Gastroesophageal sphincter (tissue), 4 donors: ENCODE measurements at regions not wholly inside any gene's neighbourhood (a gene's known extent, or its start where the extent isn't known, plus 50 kb on each side); places are given as distances from the start of the nearest gene placed in this dataset.

Experiments
- ATAC-seq: fragments of 150-250 bp; one replicate; pipeline ENCODE4 v1.9.1; 2016; ENCODE audit warnings: mild to moderate bottlenecking, moderate library complexity
- H3K27ac ChIP-seq, 4 donors: fragments of 200-600 bp; sonication (generic) in 3 of 4; 1 replicate in 3 of 4; 2 replicates in 1 of 4; pipeline ENCODE4 v1.5.1; 2016 to 2019
- H3K27me3 ChIP-seq: fragments of 200-600 bp; sonication (generic); one replicate; pipeline ENCODE4 v1.5.1; 2019
- H3K36me3 ChIP-seq, 2 donors: fragments of 200-600 bp; sonication (generic); one replicate each; pipeline ENCODE4 v1.5.1; 2019; ENCODE audit warnings: control low read depth in 1 of 2
- H3K4me1 ChIP-seq, 3 donors: fragments of 200-600 bp; sonication (generic); 1 replicate in 2 of 3; 2 replicates in 1 of 3; pipeline ENCODE4 v1.5.1; 2016 to 2019; ENCODE audit warnings: control low read depth in 2 of 3
- H3K4me3 ChIP-seq, 2 donors: fragments of 200-600 bp; sonication (generic); one replicate each; pipeline ENCODE4 v1.5.1; 2019; ENCODE audit warnings: mild to moderate bottlenecking in 1 of 2, moderate library complexity in 1 of 2
- H3K9me3 ChIP-seq, 3 donors: fragments of 200-600 bp; sonication (generic); one replicate each; pipeline ENCODE4 v1.5.1; 2017 to 2019; ENCODE audit warnings: control low read depth in 2 of 3
- EP300 ChIP-seq: sonication (generic); formaldehyde crosslinking; IDR thresholded peaks from one replicate; pipeline ENCODE4 v1.6.1; 2017; ENCODE audit warnings: antibody characterized with exemption, mild to moderate bottlenecking
- POLR2A ChIP-seq, 2 donors: fragments of 450-650 bp; IDR thresholded peaks; one replicate each; pipeline ENCODE4 v1.6.1; 2017; ENCODE audit warnings: antibody characterized with exemption in 2 of 2, mild to moderate bottlenecking in 2 of 2, moderate library complexity in 1 of 2
- POLR2AphosphoS5 ChIP-seq: sonication (generic); formaldehyde crosslinking; IDR thresholded peaks from one replicate; pipeline ENCODE4 v1.6.1; 2017; ENCODE audit warnings: antibody characterized with exemption
- WGBS, 2 donors: methylation state at CpG; one replicate each; pipeline ENCODE4 v1.1.5; 2018; ENCODE audit warnings: low coverage in 1 of 2; 5-methylcytosine and 5-hydroxymethylcytosine counted together
- TF ChIP-seq, protein P1 (sequence below), 4 experiments: fragments of 200-600 bp in 2 of 4; fragments of 450-650 bp in 2 of 4; sonication (generic) in 1 of 4; IDR thresholded peaks; one replicate each; pipeline ENCODE4 v1.5.1; 2017 to 2019; ENCODE audit warnings: antibody characterized with exemption in 4 of 4, mild to moderate bottlenecking in 2 of 4, moderate library complexity in 2 of 4

GRCh38 chr3:168322941-168323340 lies 227.2 kb upstream of the GOLIM4 start:
- H3K27ac ChIP-seq: no peak overlapping the region
- no peaks in the 10 kb centered on the region for H3K4me1 ChIP-seq
- no peaks in the 10 kb centered on the region for H3K36me3 ChIP-seq
- H3K9me3 ChIP-seq: no peaks in the 10 kb centered on the region
- 22 to 65% methylated on average over 4 of the region's 4 CpGs for WGBS, 2 donors
- TF ChIP-seq POLR2AphosphoS5: no peak
- TF ChIP-seq, protein P1, sequence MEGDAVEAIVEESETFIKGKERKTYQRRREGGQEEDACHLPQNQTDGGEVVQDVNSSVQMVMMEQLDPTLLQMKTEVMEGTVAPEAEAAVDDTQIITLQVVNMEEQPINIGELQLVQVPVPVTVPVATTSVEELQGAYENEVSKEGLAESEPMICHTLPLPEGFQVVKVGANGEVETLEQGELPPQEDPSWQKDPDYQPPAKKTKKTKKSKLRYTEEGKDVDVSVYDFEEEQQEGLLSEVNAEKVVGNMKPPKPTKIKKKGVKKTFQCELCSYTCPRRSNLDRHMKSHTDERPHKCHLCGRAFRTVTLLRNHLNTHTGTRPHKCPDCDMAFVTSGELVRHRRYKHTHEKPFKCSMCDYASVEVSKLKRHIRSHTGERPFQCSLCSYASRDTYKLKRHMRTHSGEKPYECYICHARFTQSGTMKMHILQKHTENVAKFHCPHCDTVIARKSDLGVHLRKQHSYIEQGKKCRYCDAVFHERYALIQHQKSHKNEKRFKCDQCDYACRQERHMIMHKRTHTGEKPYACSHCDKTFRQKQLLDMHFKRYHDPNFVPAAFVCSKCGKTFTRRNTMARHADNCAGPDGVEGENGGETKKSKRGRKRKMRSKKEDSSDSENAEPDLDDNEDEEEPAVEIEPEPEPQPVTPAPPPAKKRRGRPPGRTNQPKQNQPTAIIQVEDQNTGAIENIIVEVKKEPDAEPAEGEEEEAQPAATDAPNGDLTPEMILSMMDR (IDR thresholded peaks at IDR 0.05): no peak
- no peak for TF ChIP-seq POLR2A (IDR thresholded peaks at IDR 0.05)
- TF ChIP-seq EP300: no peak
- no peak overlapping the region for H3K4me3 ChIP-seq
- H3K27me3 ChIP-seq: no peaks in the 10 kb centered on the region
- no peak for ATAC-seq

DNA sequence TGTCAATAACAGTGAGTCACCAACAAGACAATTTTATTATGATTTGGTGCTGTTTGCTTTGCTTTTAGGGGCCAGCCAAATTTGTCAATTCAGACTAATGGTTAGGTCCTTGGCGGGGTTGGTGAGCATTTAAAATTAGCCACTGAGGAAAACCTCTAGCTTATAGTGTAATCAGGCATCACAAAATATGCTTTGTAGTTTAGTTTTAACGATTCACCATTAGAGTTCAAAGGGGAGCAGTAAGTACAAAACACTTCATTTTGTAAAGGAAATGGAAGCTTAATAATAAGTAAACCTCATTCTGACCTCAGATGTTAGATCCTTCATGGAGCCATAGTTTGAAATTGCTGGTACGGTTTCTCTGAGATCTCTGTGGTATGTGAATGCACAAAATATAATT lies 218.4 kb upstream of the GOLIM4 start:
- ATAC-seq: no peak
- H3K27me3 ChIP-seq: no peaks in the 10 kb centered on the region
- H3K4me1 ChIP-seq: no peaks in the 10 kb centered on the region
- TF ChIP-seq POLR2AphosphoS5 (no peak), EP300 (no peak), POLR2A (IDR thresholded peaks at IDR 0.05) (no peak)
- TF ChIP-seq, protein P1 (IDR thresholded peaks at IDR 0.05): no peak
- no peaks in the 10 kb centered on the region for H3K36me3 ChIP-seq
- no peaks in the 10 kb centered on the region for H3K9me3 ChIP-seq
- H3K27ac ChIP-seq: no peak overlapping the region
- 61 to 85% methylated on average over 2 to 3 of the region's 3 CpGs for WGBS, 2 donors
- H3K4me3 ChIP-seq: no peak overlapping the region

DNA sequence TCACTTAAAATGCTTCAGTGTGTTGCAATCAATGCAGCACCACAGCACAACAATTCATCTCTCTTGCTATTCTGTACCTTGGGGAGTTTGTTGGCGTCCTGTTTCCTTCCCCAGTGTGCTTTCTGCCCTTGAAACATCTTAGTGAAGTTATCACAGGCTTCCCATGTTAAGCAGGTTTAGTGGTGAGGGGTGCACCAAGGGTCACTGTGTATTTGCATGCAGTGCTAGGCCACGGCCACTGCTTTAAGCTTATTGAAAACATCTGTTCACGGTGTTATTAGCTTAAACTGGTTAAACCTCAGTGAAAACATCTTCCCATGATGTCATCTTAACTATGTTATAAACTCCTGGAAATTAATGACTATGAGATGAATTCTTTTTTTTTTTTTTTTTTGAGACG lies 217.3 kb upstream of the GOLIM4 start:
- Histone ChIP-seq H3K4me3 (no peak overlapping the region), H3K27me3 (no peaks in the 10 kb centered on the region), H3K9me3 (no peaks in the 10 kb centered on the region), H3K36me3 (no peaks in the 10 kb centered on the region), H3K4me1 (no peaks in the 10 kb centered on the region), H3K27ac (no peak overlapping the region)
- ATAC-seq: no peak
- WGBS, 2 donors: 50 to 60% methylated on average over 2 to 4 of the region's 4 CpGs
- no peak for TF ChIP-seq EP300
- TF ChIP-seq, protein P1 (IDR thresholded peaks at IDR 0.05): no peak
- no peak for TF ChIP-seq POLR2AphosphoS5
- TF ChIP-seq POLR2A (IDR thresholded peaks at IDR 0.05): no peak

- H3K9me3 ChIP-seq: peaks cover 0 to 9% (median 0%) of the 10 kb centered on the region in 3 donors
- H3K36me3 ChIP-seq: no peaks in the 10 kb centered on the region
- no peak for ATAC-seq
- no peak overlapping the region for H3K4me3 ChIP-seq
- H3K27ac ChIP-seq: no peak overlapping the region
- no peaks in the 10 kb centered on the region for H3K27me3 ChIP-seq
- TF ChIP-seq, protein P1 (IDR thresholded peaks at IDR 0.05): no peak
- TF ChIP-seq POLR2AphosphoS5: no peak
- no peak for TF ChIP-seq EP300
- TF ChIP-seq POLR2A (IDR thresholded peaks at IDR 0.05): no peak
- H3K4me1 ChIP-seq: no peaks in the 10 kb centered on the region
These were observed 212.2 kb upstream of the GOLIM4 start for GRCh38 chr3:168307893-168308292.

DNA sequence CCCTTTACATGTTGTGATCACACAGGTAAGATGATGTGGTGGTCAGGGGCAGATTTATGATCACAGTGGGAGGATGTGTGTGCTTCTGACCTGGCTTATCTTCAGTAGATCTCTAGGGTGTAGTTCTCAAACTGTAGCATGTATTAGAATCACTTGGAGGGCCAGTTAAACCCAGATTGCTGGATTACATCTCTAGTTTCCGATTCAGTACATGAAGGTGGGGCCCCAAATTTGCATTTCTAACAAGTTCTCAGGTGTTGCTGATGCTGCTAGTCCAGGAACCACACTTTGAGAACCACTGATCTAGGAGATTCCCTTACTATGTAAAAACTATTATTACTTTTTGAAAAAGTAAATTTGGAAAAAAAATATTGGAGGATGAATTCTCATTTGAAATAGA lies 199.3 kb upstream of the GOLIM4 start:
- TF ChIP-seq POLR2AphosphoS5 (no peak), EP300 (no peak), POLR2A (IDR thresholded peaks at IDR 0.05) (no peak)
- TF ChIP-seq, protein P1 (IDR thresholded peaks at IDR 0.05): no peak
- H3K4me1 ChIP-seq: no peaks in the 10 kb centered on the region
- no peaks in the 10 kb centered on the region for H3K36me3 ChIP-seq
- H3K4me3 ChIP-seq: no peak overlapping the region
- ATAC-seq: no peak
- H3K27me3 ChIP-seq: no peaks in the 10 kb centered on the region
- H3K9me3 ChIP-seq: no peaks in the 10 kb centered on the region
- 73 to 86% methylated on average over 1 of the region's 1 CpG for WGBS, 2 donors
- H3K27ac ChIP-seq: no peak overlapping the region
